Osteoblast (primary cell): ENCODE measurements at regions not wholly inside any gene's neighbourhood (a gene's known extent, or its start where the extent isn't known, plus 50 kb on each side); places are given as distances from the start of the nearest gene placed in this dataset.

ENCODE experiments used
- DNase-seq: peaks from one replicate; pipeline ENCODE4 v3.0.0; 2011; ENCODE audit warnings: low spot score, mixed read lengths; ENCODE audit not compliant: insufficient read length; ENCODE audit errors: missing footprints
- H2AFZ ChIP-seq: 2 replicates; pipeline ENCODE4 v1.6.0; 2011; ENCODE audit warnings: mild to moderate bottlenecking, low read length
- H3K27ac ChIP-seq: 2 replicates; pipeline ENCODE4 v1.5.1; 2011; ENCODE audit warnings: mild to moderate bottlenecking, low read depth, low read length, moderate library complexity
- H3K27me3 ChIP-seq: 2 replicates; pipeline ENCODE4 v1.6.0; 2012; ENCODE audit warnings: mild to moderate bottlenecking, control low read depth, inconsistent platforms, low read length, moderate library complexity; ENCODE audit not compliant: insufficient read depth
- H3K36me3 ChIP-seq: 2 replicates; pipeline ENCODE4 v1.5.1; 2011; ENCODE audit warnings: mild to moderate bottlenecking, low read length, control low read depth, moderate library complexity; ENCODE audit not compliant: insufficient read depth
- H3K4me1 ChIP-seq: 2 replicates; pipeline ENCODE4 v1.5.1; 2011; ENCODE audit warnings: mild to moderate bottlenecking, low read length, control low read depth, moderate library complexity; ENCODE audit not compliant: insufficient read depth
- H3K4me2 ChIP-seq: 2 replicates; pipeline ENCODE4 v1.6.0; 2011; ENCODE audit warnings: mild to moderate bottlenecking, low read length; ENCODE audit not compliant: insufficient read depth
- H3K4me3 ChIP-seq: fragments of 200-600 bp; sonication (generic); 3 replicates; pipeline ENCODE4 v1.5.1; 2012; ENCODE audit warnings: mild to moderate bottlenecking, low read length, inconsistent platforms; ENCODE audit not compliant: insufficient read depth
- H3K79me2 ChIP-seq: 2 replicates; pipeline ENCODE4 v1.6.0; 2012; ENCODE audit warnings: mild to moderate bottlenecking, low read length, control low read depth, inconsistent platforms; ENCODE audit not compliant: insufficient read depth
- H3K9me3 ChIP-seq: 2 replicates; pipeline ENCODE4 v1.5.1; 2011; ENCODE audit warnings: low read depth, low read length, control low read depth
- H4K20me1 ChIP-seq: 2 replicates; pipeline ENCODE4 v1.6.0; 2012; ENCODE audit warnings: mild to moderate bottlenecking, low read length, control low read depth; ENCODE audit not compliant: insufficient read depth
- CTCF ChIP-seq: IDR thresholded peaks from 2 replicates; pipeline ENCODE4 v1.5.1; 2011; ENCODE audit warnings: mild to moderate bottlenecking, low read depth, low read length, moderate library complexity; ENCODE audit errors: extremely low read depth

GRCh38 chr17:16882243-16882925 is 89.5 kb downstream of the TNFRSF13B start:
- H3K4me3 ChIP-seq, result no peak overlapping the region
- no peak for DNase-seq
- H3K4me2 ChIP-seq, result no peak overlapping the region
- TF ChIP-seq CTCF, result no peak
- H4K20me1 ChIP-seq, result no peaks in the 10 kb centered on the region
- H3K36me3 ChIP-seq, result no peaks in the 10 kb centered on the region
- H3K27ac ChIP-seq, result no peak overlapping the region
- no peaks in the 10 kb centered on the region for H3K79me2 ChIP-seq
- no peaks in the 10 kb centered on the region for H3K4me1 ChIP-seq
- H2AFZ ChIP-seq, result no peak overlapping the region
- no peaks in the 10 kb centered on the region for H3K27me3 ChIP-seq
- peaks cover 3% of the 10 kb centered on the region for H3K9me3 ChIP-seq

- H3K4me2 ChIP-seq, result no peak overlapping the region
- H3K9me3 ChIP-seq, result peaks cover 3% of the 10 kb centered on the region
- no peak overlapping the region for H2AFZ ChIP-seq
- H4K20me1 ChIP-seq, result no peaks in the 10 kb centered on the region
- DNase-seq, result no peak
- no peaks in the 10 kb centered on the region for H3K79me2 ChIP-seq
- no peak for TF ChIP-seq CTCF
- H3K4me3 ChIP-seq, result no peak overlapping the region
- H3K27ac ChIP-seq, result no peak overlapping the region
- H3K36me3 ChIP-seq, result no peaks in the 10 kb centered on the region
- H3K4me1 ChIP-seq, result no peaks in the 10 kb centered on the region
- no peaks in the 10 kb centered on the region for H3K27me3 ChIP-seq
These were observed 90.5 kb downstream of the TNFRSF13B start for GRCh38 chr17:16881239-16881924.

GRCh38 chr17:16880843-16881230 is 91.1 kb downstream of the TNFRSF13B start:
- no peak overlapping the region for H3K4me2 ChIP-seq
- H3K9me3 ChIP-seq, result peaks cover 3% of the 10 kb centered on the region
- no peak overlapping the region for H2AFZ ChIP-seq
- no peaks in the 10 kb centered on the region for H4K20me1 ChIP-seq
- DNase-seq, result no peak
- H3K4me1 ChIP-seq, result no peaks in the 10 kb centered on the region
- H3K27me3 ChIP-seq, result no peaks in the 10 kb centered on the region
- H3K4me3 ChIP-seq, result no peak overlapping the region
- H3K27ac ChIP-seq, result no peak overlapping the region
- TF ChIP-seq CTCF, result no peak
- H3K79me2 ChIP-seq, result no peaks in the 10 kb centered on the region
- no peaks in the 10 kb centered on the region for H3K36me3 ChIP-seq

- Histone ChIP-seq H4K20me1 (no peaks in the 10 kb centered on the region), H3K9me3 (peaks cover 3% of the 10 kb centered on the region), H3K4me2 (no peak overlapping the region), H3K4me3 (no peak overlapping the region), H2AFZ (no peak overlapping the region), H3K79me2 (no peaks in the 10 kb centered on the region), H3K36me3 (no peaks in the 10 kb centered on the region), H3K27me3 (no peaks in the 10 kb centered on the region), H3K27ac (no peak overlapping the region), H3K4me1 (no peaks in the 10 kb centered on the region)
- no peak for DNase-seq
- no peak for TF ChIP-seq CTCF
These were observed 91.6 kb downstream of the TNFRSF13B start for GRCh38 chr17:16880121-16880842.
